ENCODE measurements at regions not wholly inside any gene's neighbourhood (a gene's known extent, or its start where the extent isn't known, plus 50 kb on each side); places are given as distances from the start of the nearest gene placed in this dataset.

DNA sequence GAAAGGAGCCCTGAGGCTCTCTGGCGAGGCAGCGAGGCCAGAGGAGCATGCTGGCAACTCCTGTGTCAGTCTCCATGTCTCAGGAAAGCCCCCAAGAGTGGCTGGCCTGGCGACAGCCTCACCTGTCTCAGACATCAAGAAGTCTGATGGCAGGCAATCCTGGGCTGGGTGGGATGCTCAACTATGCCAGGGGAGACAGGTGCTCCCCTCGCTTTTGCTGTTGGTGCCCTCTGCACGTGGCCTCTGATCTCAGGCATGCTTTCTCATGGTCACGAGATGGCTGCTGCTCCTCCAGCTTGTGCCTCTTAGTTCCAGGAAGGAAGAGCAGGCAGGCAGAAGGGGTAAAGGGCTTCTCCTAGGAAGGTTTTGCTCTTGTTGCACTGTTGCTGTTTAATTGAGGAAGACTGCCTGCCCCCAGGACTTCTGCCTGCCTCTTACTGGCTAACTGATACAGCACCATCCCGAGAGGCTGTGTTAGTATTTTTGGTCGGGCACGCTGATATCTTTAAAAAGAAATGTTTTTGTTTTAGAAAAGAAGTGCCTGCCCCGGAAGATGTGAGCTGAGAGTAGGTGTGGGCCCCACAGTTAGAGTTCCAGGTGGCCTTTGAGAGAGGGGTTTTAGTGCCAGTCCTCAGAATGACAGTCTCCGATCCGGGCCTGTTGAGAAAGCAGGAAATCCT, 344.8 kb upstream of the HS6ST1 start:
- TF ChIP-seq CTCF (IDR thresholded peaks at IDR 0.05; ENCODE audit: insufficient read depth, low read length) (no peak), POLR2AphosphoS5 (IDR thresholded peaks at IDR 0.05; ENCODE audit: low read depth) (no peak), SPI1 (IDR thresholded peaks at IDR 0.05; ENCODE audit: borderline replicate concordance, low read depth) (no peak)

Measured in HL-60 (cell line).